ENCODE measurements at regions not wholly inside any gene's neighbourhood (a gene's known extent, or its start where the extent isn't known, plus 50 kb on each side); places are given as distances from the start of the nearest gene placed in this dataset.

- CTCF ChIA-PET, result interaction anchor here (1.0 to 3.8 kb wide), 4 partner anchors 11 to 236 kb away, joined by 3 to 24 read pairs (median 10); no protein-coding TSS in a partner anchor
- DNase-seq (ENCODE audit: low read depth, low spot score), result no peak
- no peak overlapping the region for H3K27ac ChIP-seq (ENCODE audit: low read depth, low read length)
- H3K27me3 ChIP-seq (ENCODE audit: control insufficient read depth, insufficient read depth, low read length), result peaks cover 8% of the 10 kb centered on the region
- H3K9me3 ChIP-seq (ENCODE audit: control insufficient read depth, insufficient read depth, low read length), result no peaks in the 10 kb centered on the region
- H3K4me3 ChIP-seq (ENCODE audit: low read depth, low read length), result no peak overlapping the region
- peak; percentile 34 for TF ChIP-seq CTCF (IDR thresholded peaks at IDR 0.05; ENCODE audit: low read depth, low read length)
- POLR2A ChIA-PET, result no interaction called here
Observed at GRCh38 chr13:31409678-31410356, 210.0 kb downstream of the B3GLCT start.

GRCh38 chr13:31413516-31413915 is 213.7 kb downstream of the B3GLCT start:
- ChIA-PET CTCF (interaction anchor here (1.8 kb wide), 1 partner anchor 11 kb away, joined by 9 read pairs; no protein-coding TSS in a partner anchor), POLR2A (no interaction called here)
- no peak overlapping the region for H3K4me3 ChIP-seq (ENCODE audit: low read depth, low read length)
- TF ChIP-seq CTCF (IDR thresholded peaks at IDR 0.05; ENCODE audit: low read depth, low read length), result no peak
- H3K27ac ChIP-seq (ENCODE audit: low read depth, low read length), result no peak overlapping the region
- DNase-seq (ENCODE audit: low read depth, low spot score), result no peak
- no peaks in the 10 kb centered on the region for H3K9me3 ChIP-seq (ENCODE audit: control insufficient read depth, insufficient read depth, low read length)
- peaks cover 10% of the 10 kb centered on the region for H3K27me3 ChIP-seq (ENCODE audit: control insufficient read depth, insufficient read depth, low read length)

- POLR2A ChIA-PET, result no interaction called here
- DNase-seq (ENCODE audit: low read depth, low spot score), result no peak
- TF ChIP-seq CTCF (IDR thresholded peaks at IDR 0.05; ENCODE audit: low read depth, low read length), result no peak
- Histone ChIP-seq H3K4me3 (ENCODE audit: low read depth, low read length) (no peak overlapping the region), H3K9me3 (ENCODE audit: control insufficient read depth, insufficient read depth, low read length) (no peaks in the 10 kb centered on the region), H3K27ac (ENCODE audit: low read depth, low read length) (no peak overlapping the region), H3K27me3 (ENCODE audit: control insufficient read depth, insufficient read depth, low read length) (peaks cover 13% of the 10 kb centered on the region)
- CTCF ChIA-PET, result interaction anchor here (0.6 to 1.7 kb wide), 3 partner anchors 179 to 242 kb away, joined by 3 to 6 read pairs (median 5); no protein-coding TSS in a partner anchor
Observed at GRCh38 chr13:31416066-31416465, 216.3 kb downstream of the B3GLCT start.

- Histone ChIP-seq H3K4me3 (ENCODE audit: low read depth, low read length) (no peak overlapping the region), H3K27ac (ENCODE audit: low read depth, low read length) (no peak overlapping the region), H3K9me3 (ENCODE audit: control insufficient read depth, insufficient read depth, low read length) (no peaks in the 10 kb centered on the region), H3K27me3 (ENCODE audit: control insufficient read depth, insufficient read depth, low read length) (peaks cover 11% of the 10 kb centered on the region)
- CTCF ChIA-PET, result no interaction called here
- POLR2A ChIA-PET, result no interaction called here
- no peak for TF ChIP-seq CTCF (IDR thresholded peaks at IDR 0.05; ENCODE audit: low read depth, low read length)
- no peak for DNase-seq (ENCODE audit: low read depth, low spot score)
Observed at GRCh38 chr13:31418186-31418585, 218.4 kb downstream of the B3GLCT start.

GRCh38 chr13:31421756-31422155 is 222.0 kb downstream of the B3GLCT start:
- ChIA-PET POLR2A (no interaction called here), CTCF (interaction anchor here (0.7 to 11.7 kb wide), 4 partner anchors 10 to 184 kb away, joined by 3 to 348 read pairs (median 14); no protein-coding TSS in a partner anchor)
- no peak for DNase-seq (ENCODE audit: low read depth, low spot score)

More at GRCh38 chr13:31421756-31422155, 222.0 kb downstream of the B3GLCT start:
- Histone ChIP-seq H3K27me3 (ENCODE audit: control insufficient read depth, insufficient read depth, low read length) (peaks cover 14% of the 10 kb centered on the region), H3K9me3 (ENCODE audit: control insufficient read depth, insufficient read depth, low read length) (no peaks in the 10 kb centered on the region), H3K27ac (ENCODE audit: low read depth, low read length) (no peak overlapping the region), H3K4me3 (ENCODE audit: low read depth, low read length) (no peak overlapping the region)
- TF ChIP-seq CTCF (IDR thresholded peaks at IDR 0.05; ENCODE audit: low read depth, low read length), result no peak

Measured in AG04450 (cell line).